Kidney epithelial cell (primary cell): ENCODE measurements at regions not wholly inside any gene's neighbourhood (a gene's known extent, or its start where the extent isn't known, plus 50 kb on each side); places are given as distances from the start of the nearest gene placed in this dataset.
A peak's percentile ranks its signal among the peaks of the same experiment; 100 is the strongest.

Source experiments
- DNase-seq: peaks from one replicate; pipeline ENCODE4 v3.0.0-alpha.2; 2010; ENCODE audit warnings: low read depth
- H3K27me3 ChIP-seq: 2 replicates; pipeline ENCODE4 v1.6.0; 2011; ENCODE audit warnings: low read length; ENCODE audit not compliant: control insufficient read depth, insufficient read depth
- H3K36me3 ChIP-seq: 2 replicates; pipeline ENCODE4 v1.5.1; 2011; ENCODE audit warnings: low read length; ENCODE audit not compliant: control insufficient read depth, insufficient read depth
- H3K4me3 ChIP-seq: 2 replicates; pipeline ENCODE4 v1.5.1; 2011; ENCODE audit warnings: low read depth, mild to moderate bottlenecking, control low read depth, low read length
- TF ChIP-seq, protein P1 (sequence below): IDR thresholded peaks from 2 replicates; pipeline ENCODE4 v1.5.1; 2011; ENCODE audit warnings: mild to moderate bottlenecking, moderate library complexity, low read length, control low read depth, inconsistent platforms; ENCODE audit not compliant: insufficient read depth, poor library complexity, severe bottlenecking

DNA sequence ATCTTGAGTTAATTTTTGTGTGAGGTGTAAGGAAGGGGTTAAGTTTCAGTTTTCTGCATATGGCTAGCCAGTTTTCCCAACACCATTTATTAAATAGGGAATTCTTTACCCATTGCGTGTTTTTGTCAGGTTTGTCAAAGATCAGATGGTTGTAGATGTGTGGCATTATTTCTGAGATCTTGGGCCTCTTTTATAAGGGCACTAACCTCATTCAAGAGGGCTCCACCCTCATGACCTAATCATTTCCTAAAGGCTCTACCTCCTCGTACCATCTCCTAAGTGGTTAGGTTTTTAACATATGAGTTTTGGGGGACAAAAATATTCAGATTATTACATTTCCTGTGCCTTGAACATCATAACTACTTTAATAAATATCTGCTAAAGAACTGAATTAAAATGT lies 510.9 kb downstream of the UTRN start:
- TF ChIP-seq, protein P1, sequence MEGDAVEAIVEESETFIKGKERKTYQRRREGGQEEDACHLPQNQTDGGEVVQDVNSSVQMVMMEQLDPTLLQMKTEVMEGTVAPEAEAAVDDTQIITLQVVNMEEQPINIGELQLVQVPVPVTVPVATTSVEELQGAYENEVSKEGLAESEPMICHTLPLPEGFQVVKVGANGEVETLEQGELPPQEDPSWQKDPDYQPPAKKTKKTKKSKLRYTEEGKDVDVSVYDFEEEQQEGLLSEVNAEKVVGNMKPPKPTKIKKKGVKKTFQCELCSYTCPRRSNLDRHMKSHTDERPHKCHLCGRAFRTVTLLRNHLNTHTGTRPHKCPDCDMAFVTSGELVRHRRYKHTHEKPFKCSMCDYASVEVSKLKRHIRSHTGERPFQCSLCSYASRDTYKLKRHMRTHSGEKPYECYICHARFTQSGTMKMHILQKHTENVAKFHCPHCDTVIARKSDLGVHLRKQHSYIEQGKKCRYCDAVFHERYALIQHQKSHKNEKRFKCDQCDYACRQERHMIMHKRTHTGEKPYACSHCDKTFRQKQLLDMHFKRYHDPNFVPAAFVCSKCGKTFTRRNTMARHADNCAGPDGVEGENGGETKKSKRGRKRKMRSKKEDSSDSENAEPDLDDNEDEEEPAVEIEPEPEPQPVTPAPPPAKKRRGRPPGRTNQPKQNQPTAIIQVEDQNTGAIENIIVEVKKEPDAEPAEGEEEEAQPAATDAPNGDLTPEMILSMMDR, result no peak
- H3K4me3 ChIP-seq, result no peak overlapping the region
- H3K36me3 ChIP-seq, result no peaks in the 10 kb centered on the region
- no peaks in the 10 kb centered on the region for H3K27me3 ChIP-seq
- no peak for DNase-seq

DNA sequence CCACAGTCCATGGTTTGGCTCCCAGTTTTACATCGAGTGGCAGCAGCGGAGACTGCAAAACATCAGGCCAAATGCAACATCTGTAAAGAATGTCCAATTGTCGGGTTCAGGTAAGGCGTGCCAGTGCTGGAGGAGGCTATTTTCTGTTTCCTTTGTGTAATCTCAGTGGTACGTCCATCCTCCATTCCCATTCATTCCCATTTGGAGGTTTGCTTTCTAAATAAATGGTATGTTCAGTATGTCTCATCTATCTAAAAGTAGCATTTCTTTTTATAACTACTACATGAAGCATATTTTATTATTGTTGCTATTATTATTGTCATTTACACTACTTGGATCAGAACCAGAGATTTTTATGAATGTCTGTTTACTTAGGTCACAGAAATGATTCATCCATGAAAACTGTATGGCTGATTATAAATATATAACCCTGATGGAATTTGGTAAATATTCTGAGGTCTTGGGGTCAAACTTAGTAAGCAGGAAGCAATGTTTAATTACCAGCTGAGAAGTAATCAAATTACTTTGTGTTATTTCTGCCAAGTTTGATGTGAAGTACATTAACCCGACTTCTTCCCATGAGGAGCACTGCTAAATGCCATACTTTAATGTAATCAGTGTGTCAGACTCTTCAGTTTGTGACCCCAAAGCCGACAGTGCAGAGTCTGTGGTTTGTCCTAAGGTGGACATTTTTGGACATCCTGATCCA lies 512.9 kb downstream of the UTRN start:
- TF ChIP-seq, protein P1, result no peak
- H3K36me3 ChIP-seq, result no peaks in the 10 kb centered on the region
- peak; percentile 10 for DNase-seq
- no peaks in the 10 kb centered on the region for H3K27me3 ChIP-seq
- no peak overlapping the region for H3K4me3 ChIP-seq

DNA sequence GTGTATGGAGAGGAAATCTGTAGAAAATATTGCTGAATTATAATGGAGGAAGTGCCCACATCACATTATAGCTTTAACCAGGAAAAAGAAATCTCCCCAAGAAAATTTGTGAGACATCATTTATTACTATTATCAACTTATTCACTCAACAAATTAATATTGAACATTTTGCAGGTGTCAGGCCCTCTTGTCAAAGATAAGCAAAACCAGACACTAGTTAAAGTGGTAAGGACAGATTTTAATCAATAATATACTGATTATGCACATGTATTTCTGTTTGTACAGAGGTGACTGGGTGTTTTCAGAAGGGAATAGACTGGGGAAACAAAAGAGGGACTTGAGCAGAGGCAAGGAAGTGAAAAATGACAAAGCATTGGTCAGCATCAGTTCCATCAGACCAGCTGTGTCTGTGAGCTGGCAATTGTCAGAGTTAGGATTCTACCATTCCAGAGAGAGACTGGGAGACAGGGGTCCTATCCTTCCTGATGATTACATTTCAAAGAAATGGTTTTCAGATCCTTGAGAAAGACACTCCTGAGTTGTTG lies 519.2 kb downstream of the UTRN start:
- H3K4me3 ChIP-seq, result no peak overlapping the region
- no peaks in the 10 kb centered on the region for H3K36me3 ChIP-seq
- no peaks in the 10 kb centered on the region for H3K27me3 ChIP-seq
- DNase-seq, result no peak
- TF ChIP-seq, protein P1, result no peak

DNA sequence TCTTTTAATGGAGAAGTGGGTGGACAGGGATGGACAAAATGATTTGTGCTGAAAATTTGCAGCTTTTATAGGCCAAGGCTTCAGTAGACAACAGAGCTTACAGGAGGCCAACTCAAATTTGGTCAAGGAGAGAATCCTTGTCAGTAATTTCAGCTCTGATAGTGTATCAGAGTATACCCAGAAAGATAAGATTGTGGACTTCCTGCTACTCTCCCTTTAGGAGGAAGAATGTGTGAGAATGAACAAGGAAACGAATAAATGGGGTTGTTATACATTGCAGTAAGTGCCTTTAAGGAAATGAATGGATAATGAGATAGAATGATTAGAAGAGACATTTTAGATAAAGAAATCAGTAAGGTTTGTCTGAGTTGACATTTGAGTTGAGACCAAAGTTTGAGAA lies 519.9 kb downstream of the UTRN start:
- no peak overlapping the region for H3K4me3 ChIP-seq
- TF ChIP-seq, protein P1, result no peak
- DNase-seq, result no peak
- no peaks in the 10 kb centered on the region for H3K27me3 ChIP-seq
- no peaks in the 10 kb centered on the region for H3K36me3 ChIP-seq

DNA sequence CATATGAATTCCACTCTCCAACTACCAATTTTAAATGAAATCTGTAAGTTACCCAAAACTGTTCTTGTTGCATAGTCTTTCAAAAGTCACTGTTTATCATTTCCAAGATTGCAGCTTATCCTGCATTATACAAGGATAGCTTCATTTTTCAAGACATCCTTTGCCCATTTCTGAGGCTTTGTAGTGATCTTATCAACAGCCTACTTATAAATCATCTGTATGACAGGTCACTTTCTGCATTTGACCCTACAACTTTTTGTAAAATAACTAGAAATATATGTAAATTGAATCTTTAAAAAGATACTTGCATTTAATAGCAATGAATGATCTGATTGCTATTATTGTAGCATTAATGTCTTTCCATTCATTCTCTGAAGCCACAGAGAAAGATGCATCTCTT lies 521.1 kb downstream of the UTRN start:
- Histone ChIP-seq H3K27me3 (no peaks in the 10 kb centered on the region), H3K4me3 (no peak overlapping the region), H3K36me3 (no peaks in the 10 kb centered on the region)
- TF ChIP-seq, protein P1, result no peak
- no peak for DNase-seq

DNA sequence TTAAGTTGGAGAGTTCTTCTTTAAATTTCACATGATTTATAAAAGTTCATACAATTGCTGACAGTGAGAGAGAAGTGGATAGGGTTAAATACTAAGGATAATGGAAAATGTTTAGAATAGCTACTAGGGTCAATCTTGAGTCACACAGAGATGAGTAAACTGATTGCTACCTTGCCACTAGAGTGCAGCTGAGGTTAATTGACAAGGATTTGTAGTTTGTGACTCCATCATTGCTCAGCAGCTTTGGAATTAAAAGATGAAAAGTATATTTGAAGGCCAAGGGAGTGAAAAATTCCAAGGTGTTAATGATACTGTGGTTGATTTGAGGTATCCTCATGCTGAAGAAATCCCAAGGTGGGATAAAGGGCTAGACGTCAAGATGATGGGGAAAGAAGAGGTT lies 524.0 kb downstream of the UTRN start:
- no peak for DNase-seq

More for the DNA sequence above, 524.0 kb downstream of the UTRN start:
- Histone ChIP-seq H3K36me3 (no peaks in the 10 kb centered on the region), H3K4me3 (no peak overlapping the region), H3K27me3 (no peaks in the 10 kb centered on the region)
- TF ChIP-seq, protein P1, result no peak
